ENCODE measurements at regions not wholly inside any gene's neighbourhood (a gene's known extent, or its start where the extent isn't known, plus 50 kb on each side); places are given as distances from the start of the nearest gene placed in this dataset.
A peak's percentile ranks its signal among the peaks of the same experiment; 100 is the strongest.

DNA sequence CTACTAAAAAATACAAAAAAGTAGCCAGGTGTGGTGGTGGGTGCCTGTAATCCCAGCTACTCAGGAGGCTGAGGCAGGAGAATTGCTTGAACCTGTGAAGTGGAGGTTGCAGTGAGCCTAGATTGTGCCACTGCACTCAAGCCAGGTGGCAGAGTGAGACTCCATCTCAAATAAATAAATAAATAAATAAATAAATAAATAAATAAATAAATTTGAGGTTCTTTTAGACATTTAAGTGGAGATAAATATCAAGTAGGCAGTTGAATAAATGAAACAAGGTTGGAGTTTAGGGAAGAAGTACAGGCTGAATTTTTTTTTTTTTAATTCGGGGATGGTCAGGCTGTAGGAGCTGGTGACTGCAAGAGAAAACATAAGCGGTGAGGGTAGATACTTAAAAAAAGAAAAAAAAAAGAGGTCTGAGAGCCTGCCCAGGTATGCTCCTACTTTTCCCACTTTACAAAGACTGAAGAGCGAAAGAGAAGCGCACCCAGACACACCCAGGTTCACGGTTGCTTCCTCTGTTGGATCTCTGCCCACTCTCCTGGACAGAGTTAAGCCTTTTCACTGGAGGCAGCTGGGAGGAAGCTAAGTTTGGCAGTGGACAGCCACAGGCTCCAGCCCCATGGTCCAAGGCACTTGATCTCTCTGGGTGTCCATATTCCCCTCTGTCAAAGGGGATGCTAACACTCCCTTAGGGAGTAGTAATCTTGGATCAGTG, 100.9 kb upstream of the PRDM1 start:
- no peaks in the 10 kb centered on the region for H3K27me3 ChIP-seq (ENCODE audit: insufficient read depth, poor library complexity, severe bottlenecking)
- H3K36me3 ChIP-seq (ENCODE audit: low read depth), result no peaks in the 10 kb centered on the region
- no peaks in the 10 kb centered on the region for H3K9me3 ChIP-seq (ENCODE audit: severe bottlenecking)
- H3K4me3 ChIP-seq (ENCODE audit: severe bottlenecking), result no peak overlapping the region
- DNase-seq (ENCODE audit: low spot score), result no peak
- H3K4me1 ChIP-seq (ENCODE audit: insufficient read depth, poor library complexity, severe bottlenecking), result peaks cover 8% of the 10 kb centered on the region
- ATAC-seq (ENCODE audit: low read depth), result peak; percentile 35; the same call in 1 of the 3 replicates
- TF ChIP-seq, protein P1, sequence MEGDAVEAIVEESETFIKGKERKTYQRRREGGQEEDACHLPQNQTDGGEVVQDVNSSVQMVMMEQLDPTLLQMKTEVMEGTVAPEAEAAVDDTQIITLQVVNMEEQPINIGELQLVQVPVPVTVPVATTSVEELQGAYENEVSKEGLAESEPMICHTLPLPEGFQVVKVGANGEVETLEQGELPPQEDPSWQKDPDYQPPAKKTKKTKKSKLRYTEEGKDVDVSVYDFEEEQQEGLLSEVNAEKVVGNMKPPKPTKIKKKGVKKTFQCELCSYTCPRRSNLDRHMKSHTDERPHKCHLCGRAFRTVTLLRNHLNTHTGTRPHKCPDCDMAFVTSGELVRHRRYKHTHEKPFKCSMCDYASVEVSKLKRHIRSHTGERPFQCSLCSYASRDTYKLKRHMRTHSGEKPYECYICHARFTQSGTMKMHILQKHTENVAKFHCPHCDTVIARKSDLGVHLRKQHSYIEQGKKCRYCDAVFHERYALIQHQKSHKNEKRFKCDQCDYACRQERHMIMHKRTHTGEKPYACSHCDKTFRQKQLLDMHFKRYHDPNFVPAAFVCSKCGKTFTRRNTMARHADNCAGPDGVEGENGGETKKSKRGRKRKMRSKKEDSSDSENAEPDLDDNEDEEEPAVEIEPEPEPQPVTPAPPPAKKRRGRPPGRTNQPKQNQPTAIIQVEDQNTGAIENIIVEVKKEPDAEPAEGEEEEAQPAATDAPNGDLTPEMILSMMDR (IDR thresholded peaks at IDR 0.05; ENCODE audit: poor library complexity, severe bottlenecking), result no peak
- no peak overlapping the region for H3K27ac ChIP-seq (ENCODE audit: poor library complexity, severe bottlenecking)

DNA sequence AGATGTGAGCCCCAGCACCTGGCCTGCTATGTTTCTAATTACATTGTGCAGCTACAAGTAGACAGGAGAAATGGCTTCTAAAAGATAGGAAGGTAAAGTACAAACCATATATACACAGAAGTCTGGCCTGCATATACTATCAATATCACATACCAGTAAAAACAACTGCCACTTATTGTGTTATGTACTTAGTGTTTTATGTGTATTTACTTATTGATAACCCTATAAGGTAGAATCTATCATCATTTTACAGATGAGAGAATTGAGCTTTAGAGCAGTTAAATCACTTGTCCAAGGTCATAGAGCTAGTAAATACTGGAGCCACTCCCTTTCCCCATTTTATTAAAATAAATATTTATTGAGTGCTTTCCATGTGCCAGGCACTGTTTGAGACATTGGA, 102.4 kb upstream of the PRDM1 start:
- Histone ChIP-seq H3K4me3 (ENCODE audit: severe bottlenecking) (no peak overlapping the region), H3K36me3 (ENCODE audit: low read depth) (no peaks in the 10 kb centered on the region), H3K27ac (ENCODE audit: poor library complexity, severe bottlenecking) (no peak overlapping the region), H3K4me1 (ENCODE audit: insufficient read depth, poor library complexity, severe bottlenecking) (peaks cover 3% of the 10 kb centered on the region), H3K9me3 (ENCODE audit: severe bottlenecking) (no peaks in the 10 kb centered on the region), H3K27me3 (ENCODE audit: insufficient read depth, poor library complexity, severe bottlenecking) (no peaks in the 10 kb centered on the region)
- no peak for DNase-seq (ENCODE audit: low spot score)
- no peak for ATAC-seq (ENCODE audit: low read depth)
- TF ChIP-seq, protein P1 (IDR thresholded peaks at IDR 0.05; ENCODE audit: poor library complexity, severe bottlenecking), result no peak

DNA sequence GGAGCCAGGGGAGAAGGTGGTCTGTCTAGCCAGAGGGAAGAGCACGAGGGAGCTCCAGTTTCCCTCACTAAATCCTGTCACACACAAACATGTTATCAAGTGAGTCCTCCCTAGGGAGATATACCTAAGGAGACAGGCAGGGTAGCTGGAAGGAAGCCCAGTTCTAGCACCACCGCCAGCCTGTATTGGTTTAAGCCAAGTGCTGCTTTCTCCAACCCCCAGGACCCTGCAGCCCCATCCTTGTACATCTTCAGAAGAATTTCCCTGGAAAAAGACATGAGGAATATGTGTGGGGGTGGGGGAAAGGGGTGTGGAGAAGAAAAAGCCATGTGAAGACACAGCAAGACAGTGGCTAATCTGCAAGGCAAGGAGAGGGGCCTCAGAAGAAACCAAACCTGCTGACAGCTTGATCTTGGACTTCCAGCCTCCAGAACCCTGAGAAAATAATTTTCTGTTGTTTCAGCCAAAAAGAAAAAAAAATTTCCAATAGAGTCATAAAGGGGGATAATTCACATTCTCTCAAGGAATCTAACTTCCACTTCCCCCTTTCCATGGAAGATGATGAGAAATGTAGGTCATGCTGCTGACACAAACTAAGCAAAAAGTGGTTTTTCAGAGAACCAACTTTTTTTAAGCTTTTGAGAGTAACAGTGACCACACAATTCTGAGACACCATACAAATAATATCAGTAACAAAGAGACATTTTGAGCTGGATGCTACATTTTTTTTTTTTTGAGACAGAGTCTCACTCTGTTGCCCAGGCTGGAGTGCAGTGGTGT, 103.2 kb upstream of the PRDM1 start:
- TF ChIP-seq, protein P1 (IDR thresholded peaks at IDR 0.05; ENCODE audit: poor library complexity, severe bottlenecking), result no peak
- Histone ChIP-seq H3K9me3 (ENCODE audit: severe bottlenecking) (no peaks in the 10 kb centered on the region), H3K36me3 (ENCODE audit: low read depth) (no peaks in the 10 kb centered on the region), H3K27ac (ENCODE audit: poor library complexity, severe bottlenecking) (no peak overlapping the region), H3K4me3 (ENCODE audit: severe bottlenecking) (no peak overlapping the region), H3K27me3 (ENCODE audit: insufficient read depth, poor library complexity, severe bottlenecking) (no peaks in the 10 kb centered on the region), H3K4me1 (ENCODE audit: insufficient read depth, poor library complexity, severe bottlenecking) (no peaks in the 10 kb centered on the region)
- ATAC-seq (ENCODE audit: low read depth) (no peak), DNase-seq (ENCODE audit: low spot score) (no peak)

DNA sequence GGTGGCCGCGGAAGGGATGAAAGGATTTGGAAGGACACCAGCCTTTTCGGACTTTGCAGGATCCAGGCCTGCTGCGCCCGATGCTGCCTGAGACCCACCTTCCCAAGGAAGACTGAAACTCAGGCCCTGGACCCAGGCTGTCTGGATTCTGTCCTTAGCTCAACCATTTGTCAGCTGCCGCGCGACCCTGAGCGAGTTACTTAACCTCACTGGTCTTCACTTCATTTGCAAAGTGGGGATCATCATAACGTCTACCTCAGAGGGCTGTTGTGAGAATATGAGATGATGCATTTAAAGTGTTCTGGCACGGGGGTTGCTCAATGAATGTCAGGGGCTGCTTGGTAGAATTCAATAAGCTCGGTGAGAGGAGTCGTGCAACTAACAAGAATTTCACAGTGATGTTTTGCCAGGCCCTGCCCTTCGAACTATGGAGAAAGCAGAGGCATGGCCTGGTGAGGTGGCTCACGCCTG, 104.2 kb upstream of the PRDM1 start:
- TF ChIP-seq, protein P1 (IDR thresholded peaks at IDR 0.05; ENCODE audit: poor library complexity, severe bottlenecking), result no peak
- DNase-seq (ENCODE audit: low spot score) (no peak), ATAC-seq (ENCODE audit: low read depth) (no peak)
- H3K27me3 ChIP-seq (ENCODE audit: insufficient read depth, poor library complexity, severe bottlenecking), result no peaks in the 10 kb centered on the region
- no peaks in the 10 kb centered on the region for H3K36me3 ChIP-seq (ENCODE audit: low read depth)
- no peaks in the 10 kb centered on the region for H3K4me1 ChIP-seq (ENCODE audit: insufficient read depth, poor library complexity, severe bottlenecking)
- H3K4me3 ChIP-seq (ENCODE audit: severe bottlenecking), result no peak overlapping the region
- H3K9me3 ChIP-seq (ENCODE audit: severe bottlenecking), result no peaks in the 10 kb centered on the region
- no peak overlapping the region for H3K27ac ChIP-seq (ENCODE audit: poor library complexity, severe bottlenecking)

All from RWPE2 (cell line).